ENCODE measurements at regions not wholly inside any gene's neighbourhood (a gene's known extent, or its start where the extent isn't known, plus 50 kb on each side); places are given as distances from the start of the nearest gene placed in this dataset.

DNA sequence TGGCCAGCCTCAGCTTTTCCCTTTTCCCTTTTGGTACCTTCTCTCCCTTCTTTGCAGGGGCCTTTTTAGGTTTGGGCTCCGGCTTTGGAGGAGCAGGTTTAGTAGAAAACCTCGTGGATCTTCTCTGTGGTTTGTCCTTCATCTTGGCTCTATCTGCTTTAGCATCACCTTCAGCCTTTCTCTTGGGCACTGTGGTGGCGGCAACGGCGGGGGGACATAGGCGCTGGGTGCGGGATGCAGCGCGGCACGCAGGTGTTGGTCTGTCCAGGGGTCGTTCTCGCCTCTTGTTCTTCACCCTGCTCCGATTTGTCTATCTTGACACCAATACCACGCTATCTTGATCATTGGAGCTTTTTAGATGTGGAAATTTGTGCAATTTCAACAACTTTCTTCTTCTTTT, 64.5 kb upstream of the SMAD3 start:
- no peak for DNase-seq (ENCODE audit: low read depth)
- TF ChIP-seq, protein P1, sequence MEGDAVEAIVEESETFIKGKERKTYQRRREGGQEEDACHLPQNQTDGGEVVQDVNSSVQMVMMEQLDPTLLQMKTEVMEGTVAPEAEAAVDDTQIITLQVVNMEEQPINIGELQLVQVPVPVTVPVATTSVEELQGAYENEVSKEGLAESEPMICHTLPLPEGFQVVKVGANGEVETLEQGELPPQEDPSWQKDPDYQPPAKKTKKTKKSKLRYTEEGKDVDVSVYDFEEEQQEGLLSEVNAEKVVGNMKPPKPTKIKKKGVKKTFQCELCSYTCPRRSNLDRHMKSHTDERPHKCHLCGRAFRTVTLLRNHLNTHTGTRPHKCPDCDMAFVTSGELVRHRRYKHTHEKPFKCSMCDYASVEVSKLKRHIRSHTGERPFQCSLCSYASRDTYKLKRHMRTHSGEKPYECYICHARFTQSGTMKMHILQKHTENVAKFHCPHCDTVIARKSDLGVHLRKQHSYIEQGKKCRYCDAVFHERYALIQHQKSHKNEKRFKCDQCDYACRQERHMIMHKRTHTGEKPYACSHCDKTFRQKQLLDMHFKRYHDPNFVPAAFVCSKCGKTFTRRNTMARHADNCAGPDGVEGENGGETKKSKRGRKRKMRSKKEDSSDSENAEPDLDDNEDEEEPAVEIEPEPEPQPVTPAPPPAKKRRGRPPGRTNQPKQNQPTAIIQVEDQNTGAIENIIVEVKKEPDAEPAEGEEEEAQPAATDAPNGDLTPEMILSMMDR (IDR thresholded peaks at IDR 0.05; ENCODE audit: control insufficient read depth, insufficient read depth, low read depth, low read length, missing control alignments) = no peak
- H3K4me3 ChIP-seq (ENCODE audit: control insufficient read depth, low read depth, low read length) = no peak overlapping the region

DNA sequence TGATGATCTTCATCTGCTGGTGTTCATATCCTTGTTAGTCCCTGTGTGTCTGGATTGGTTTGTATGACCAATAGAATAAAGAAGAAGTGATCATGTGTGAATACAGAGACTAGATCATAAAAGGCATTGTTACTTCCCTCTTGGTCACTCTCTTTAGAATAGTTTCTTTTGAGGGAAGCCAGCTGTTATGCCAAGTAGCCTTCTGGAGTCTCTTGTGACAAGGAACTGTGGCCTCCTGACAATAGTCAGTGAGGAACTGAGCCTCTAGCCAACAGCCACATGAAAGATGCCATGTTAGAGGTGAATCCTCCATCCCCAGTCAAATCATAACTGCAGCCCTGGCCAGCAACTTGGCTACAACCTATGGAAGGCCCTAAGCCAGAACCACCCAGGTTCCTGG, 63.0 kb upstream of the SMAD3 start:
- TF ChIP-seq, protein P1 (IDR thresholded peaks at IDR 0.05; ENCODE audit: control insufficient read depth, insufficient read depth, low read depth, low read length, missing control alignments) = no peak
- no peak overlapping the region for H3K4me3 ChIP-seq (ENCODE audit: control insufficient read depth, low read depth, low read length)
- DNase-seq (ENCODE audit: low read depth) = no peak

DNA sequence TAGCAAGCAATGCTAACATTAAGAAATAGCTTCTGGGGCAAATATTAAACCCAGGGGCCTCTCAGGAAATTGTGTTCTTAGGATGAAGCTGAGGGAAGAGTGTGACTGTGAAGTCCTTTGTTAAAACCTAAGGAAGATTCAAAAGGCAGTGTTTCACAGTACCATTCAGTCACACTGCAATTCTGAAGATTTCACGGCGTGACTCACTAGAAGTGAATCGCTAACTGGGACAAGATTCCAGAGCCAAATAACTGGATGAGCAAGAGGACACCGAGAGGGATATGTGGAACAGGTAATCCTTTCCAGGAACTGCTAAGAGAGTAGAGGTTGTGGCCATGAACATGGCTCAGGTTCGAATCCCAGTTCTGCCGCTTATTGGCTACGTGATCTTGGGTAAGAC, 61.8 kb upstream of the SMAD3 start:
- TF ChIP-seq, protein P1 (IDR thresholded peaks at IDR 0.05; ENCODE audit: control insufficient read depth, insufficient read depth, low read depth, low read length, missing control alignments) = no peak
- DNase-seq (ENCODE audit: low read depth) = no peak
- no peak overlapping the region for H3K4me3 ChIP-seq (ENCODE audit: control insufficient read depth, low read depth, low read length)

DNA sequence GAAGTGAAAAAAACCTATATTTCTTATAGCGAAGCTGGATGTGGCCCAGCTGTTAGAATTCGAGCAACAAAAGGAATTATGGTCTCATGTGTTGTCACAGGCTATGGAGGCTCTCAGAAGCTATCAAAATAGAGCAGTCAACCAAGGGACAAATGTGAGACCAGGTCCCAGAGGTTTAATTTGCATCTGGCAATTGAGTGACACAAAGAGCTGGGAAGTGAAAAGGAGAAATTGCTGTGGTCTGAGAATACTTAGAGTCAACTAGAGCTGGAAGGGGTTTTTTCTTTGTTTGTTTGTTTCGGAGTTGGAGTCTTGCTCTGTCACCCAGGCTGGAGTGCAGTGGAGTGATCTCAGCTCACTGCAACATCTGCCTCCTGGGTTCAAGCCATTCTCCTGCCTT, 61.3 kb upstream of the SMAD3 start:
- DNase-seq (ENCODE audit: low read depth) = no peak
- TF ChIP-seq, protein P1 (IDR thresholded peaks at IDR 0.05; ENCODE audit: control insufficient read depth, insufficient read depth, low read depth, low read length, missing control alignments) = no peak
- no peak overlapping the region for H3K4me3 ChIP-seq (ENCODE audit: control insufficient read depth, low read depth, low read length)

DNA sequence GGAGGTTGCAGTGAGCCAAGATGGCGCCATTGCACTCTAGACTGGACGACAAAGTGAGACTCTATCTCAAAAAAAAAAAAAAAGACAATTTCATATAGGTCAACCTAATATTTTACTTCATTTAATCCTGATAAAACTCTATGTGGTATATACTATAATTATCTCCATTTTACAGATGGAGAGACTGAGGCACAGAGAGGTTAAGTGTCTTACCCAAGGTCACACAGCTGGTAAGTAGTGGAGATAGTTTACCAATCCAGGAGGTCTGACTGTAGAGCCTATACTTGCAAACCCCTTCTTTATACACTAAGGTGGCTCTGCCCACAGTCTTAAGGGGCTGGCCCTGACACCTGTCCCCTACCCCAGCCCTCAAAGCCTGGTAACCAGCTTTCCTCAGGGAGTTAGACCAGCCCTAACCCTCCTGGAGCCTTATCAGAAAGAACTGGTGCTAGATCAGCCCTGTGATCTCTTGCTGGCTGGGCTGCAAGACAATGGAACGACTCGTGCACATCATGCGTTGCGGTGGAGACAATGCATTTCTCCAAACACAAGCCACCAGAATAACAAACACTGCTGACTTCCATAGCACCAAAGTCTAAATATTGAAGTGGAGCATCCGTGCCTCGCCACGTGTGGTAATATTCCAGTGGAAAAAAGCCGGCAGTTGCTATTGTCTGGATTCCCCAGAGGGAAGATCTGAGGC, 60.0 kb upstream of the SMAD3 start:
- TF ChIP-seq, protein P1 (IDR thresholded peaks at IDR 0.05; ENCODE audit: control insufficient read depth, insufficient read depth, low read depth, low read length, missing control alignments) = no peak
- no peak overlapping the region for H3K4me3 ChIP-seq (ENCODE audit: control insufficient read depth, low read depth, low read length)
- no peak for DNase-seq (ENCODE audit: low read depth)

DNA sequence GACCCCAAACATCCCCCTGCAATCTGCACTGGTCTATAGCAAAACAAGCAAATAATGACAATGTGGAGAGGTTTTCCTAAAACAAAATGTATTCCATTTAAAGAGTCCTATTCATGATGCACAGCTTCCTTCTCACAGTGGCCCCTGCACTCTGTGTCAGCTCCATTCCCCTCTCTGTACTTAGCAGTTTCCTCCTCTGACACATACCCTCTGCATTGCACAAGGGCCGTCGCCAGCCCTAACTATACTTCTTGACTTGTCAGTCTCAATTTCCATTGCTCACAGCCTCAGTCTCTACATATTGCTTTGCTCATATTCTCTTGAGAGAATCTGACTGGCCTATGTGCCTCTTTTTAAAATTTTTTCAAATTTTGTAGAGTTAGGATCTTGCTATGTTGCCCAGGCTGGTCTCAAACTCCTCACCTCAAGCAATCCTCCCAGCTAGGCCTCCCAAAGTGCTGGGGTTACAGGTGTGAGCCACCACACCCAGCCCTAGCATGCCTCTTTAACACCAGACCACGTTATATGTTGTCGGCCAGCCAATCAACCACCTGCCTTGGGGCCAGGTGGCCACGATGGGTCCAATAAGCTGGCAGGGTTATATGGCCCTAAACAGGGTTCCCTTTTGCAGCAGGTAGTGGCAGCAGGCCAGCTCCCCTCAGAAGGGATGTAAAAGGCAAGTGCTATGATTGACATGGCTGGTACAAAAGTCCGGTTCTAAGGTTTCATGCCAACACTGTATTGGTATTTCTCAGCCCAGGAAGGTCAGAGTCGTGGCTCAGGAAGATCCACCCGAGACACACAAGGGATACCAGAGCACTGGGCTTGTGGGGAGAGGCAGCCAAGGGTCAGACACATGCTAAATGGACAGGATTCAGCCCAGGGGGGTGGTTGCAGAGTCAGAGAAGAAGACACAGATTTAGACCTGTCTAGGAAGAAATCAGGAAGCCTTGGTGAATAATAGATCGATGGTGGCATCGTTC, 59.0 kb upstream of the SMAD3 start:
- DNase-seq (ENCODE audit: low read depth) = no peak
- no peak overlapping the region for H3K4me3 ChIP-seq (ENCODE audit: control insufficient read depth, low read depth, low read length)
- TF ChIP-seq, protein P1 (IDR thresholded peaks at IDR 0.05; ENCODE audit: control insufficient read depth, insufficient read depth, low read depth, low read length, missing control alignments) = no peak
